ENCODE measurements at regions not wholly inside any gene's neighbourhood (a gene's known extent, or its start where the extent isn't known, plus 50 kb on each side); places are given as distances from the start of the nearest gene placed in this dataset.
"Not testable (repeated sequence)": the region's sequence is repeated elsewhere in the genome, so short reads cannot be mapped to it uniquely, and the experiment has no call there.

DNA sequence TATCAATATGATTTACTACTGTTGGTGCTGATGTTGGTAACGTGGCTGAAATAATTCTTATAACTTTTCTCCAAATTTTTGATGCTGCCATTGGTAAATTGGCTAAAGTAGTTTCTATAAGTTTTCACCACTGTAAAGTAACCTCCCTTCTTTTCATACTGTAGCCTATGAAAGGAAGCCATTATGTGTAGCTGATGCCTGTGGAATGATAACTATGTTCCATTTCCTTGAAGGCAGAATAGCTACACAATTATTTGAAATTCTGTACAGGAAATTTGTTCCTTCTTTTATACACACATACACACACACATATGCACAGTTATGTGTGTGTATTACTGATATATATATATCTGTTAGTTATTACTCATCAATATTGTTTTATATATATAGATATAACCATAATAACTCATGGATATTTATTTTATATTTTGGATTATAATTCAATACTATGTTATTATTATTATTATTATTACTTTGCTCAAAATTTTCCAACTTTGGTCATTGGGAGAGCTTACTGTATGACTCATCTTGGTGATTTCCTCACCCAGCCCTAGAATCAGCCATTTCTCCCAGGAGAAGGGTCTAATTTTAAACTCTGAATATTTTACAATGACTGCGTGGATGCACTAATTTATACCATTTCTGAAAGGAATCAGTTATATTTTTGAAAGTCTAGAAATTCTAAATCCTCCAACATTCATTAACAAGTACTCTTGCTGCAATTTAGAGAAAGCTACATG is 1677.7 kb downstream of the SUCLG1 start:
- DNase-seq (no peak), ATAC-seq (no peak)
- H3K4me3 Mint-ChIP-seq: no peak overlapping the region
- peaks cover 0 to 6% of the 10 kb centered on the region in 2 donors for H3K9me3 Mint-ChIP-seq
- no peaks in the 10 kb centered on the region for H3K27me3 Mint-ChIP-seq
- H3K4me1 Mint-ChIP-seq: no peaks in the 10 kb centered on the region
- H3K27ac Mint-ChIP-seq: no peak overlapping the region

DNA sequence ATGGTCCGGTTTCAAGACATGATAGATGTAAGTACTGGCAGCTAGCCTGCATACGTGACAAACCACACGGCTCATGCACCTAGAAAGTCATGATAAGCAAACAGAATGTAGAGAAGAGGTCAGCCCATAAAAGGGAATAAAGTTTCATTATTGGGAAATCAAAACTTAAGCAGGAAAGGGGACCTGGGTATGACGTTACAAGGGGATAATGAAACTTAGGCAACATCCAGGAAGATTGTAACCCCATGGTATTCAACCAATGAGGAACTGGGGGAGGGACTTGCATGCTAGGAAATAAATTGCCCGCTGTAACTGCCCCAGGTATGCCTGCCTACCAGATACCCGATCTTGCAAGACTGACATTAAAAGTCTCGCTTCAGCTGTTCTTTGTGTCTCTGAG is 1679.0 kb downstream of the SUCLG1 start:
- no peaks in the 10 kb centered on the region for H3K27me3 Mint-ChIP-seq
- ATAC-seq (no peak), DNase-seq (no peak)
- H3K9me3 Mint-ChIP-seq: peaks cover 0 to 12% of the 10 kb centered on the region in 2 donors
- H3K4me1 Mint-ChIP-seq: no peaks in the 10 kb centered on the region
- H3K27ac Mint-ChIP-seq: no peak overlapping the region
- no peak overlapping the region for H3K4me3 Mint-ChIP-seq

DNA sequence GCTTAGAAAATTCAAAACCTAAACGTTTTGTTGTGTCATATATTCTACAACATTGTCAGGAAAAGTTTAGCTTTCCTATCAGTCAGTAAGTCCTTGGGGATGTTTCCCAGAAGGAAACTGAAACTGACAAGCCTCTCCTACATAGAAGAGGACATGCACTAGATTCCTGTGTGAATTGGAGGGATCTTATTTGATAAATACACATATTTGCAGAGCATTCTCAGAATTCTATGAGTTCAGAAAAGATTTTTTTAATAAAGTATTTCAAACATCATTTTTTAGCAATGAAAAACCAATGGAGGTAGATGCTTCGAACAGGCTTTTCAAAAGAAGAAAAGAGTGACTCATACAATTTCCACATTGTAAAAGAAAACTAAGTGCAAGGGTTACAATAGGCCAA is 1706.7 kb downstream of the SUCLG1 start:
- H3K27me3 Mint-ChIP-seq: no peaks in the 10 kb centered on the region
- no peaks in the 10 kb centered on the region for H3K4me1 Mint-ChIP-seq
- no peak overlapping the region for H3K27ac Mint-ChIP-seq
- no peak for ATAC-seq
- no peak overlapping the region for H3K4me3 Mint-ChIP-seq
- DNase-seq: no peak
- peaks cover 27 to 28% of the 10 kb centered on the region in 2 donors for H3K9me3 Mint-ChIP-seq

DNA sequence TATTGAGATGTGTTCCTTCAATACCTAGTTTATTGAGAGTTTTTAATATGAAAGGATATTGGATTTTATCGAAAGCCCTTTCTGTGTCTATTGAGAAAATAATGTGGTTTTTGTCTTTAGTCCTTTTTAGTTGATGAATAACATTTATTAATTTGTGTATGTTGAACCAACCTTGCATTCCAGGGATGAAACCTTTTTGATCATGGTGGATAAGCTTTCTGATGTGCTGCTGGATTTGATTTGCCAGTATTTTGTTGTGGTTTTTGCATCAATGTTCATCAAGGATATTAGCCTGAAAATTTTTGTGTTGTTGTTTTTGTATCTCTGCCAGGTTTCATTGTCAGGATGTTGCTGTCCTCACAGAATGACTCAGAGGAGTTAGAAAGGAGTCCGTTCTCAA is 1710.4 kb downstream of the SUCLG1 start:
- no peaks in the 10 kb centered on the region for H3K27me3 Mint-ChIP-seq
- H3K4me1 Mint-ChIP-seq: no peaks in the 10 kb centered on the region
- DNase-seq (no peak), ATAC-seq (no peak)
- H3K4me3 Mint-ChIP-seq: no peak overlapping the region
- H3K9me3 Mint-ChIP-seq: peaks cover 32 to 34% of the 10 kb centered on the region in 2 donors
- H3K27ac Mint-ChIP-seq: no peak overlapping the region

DNA sequence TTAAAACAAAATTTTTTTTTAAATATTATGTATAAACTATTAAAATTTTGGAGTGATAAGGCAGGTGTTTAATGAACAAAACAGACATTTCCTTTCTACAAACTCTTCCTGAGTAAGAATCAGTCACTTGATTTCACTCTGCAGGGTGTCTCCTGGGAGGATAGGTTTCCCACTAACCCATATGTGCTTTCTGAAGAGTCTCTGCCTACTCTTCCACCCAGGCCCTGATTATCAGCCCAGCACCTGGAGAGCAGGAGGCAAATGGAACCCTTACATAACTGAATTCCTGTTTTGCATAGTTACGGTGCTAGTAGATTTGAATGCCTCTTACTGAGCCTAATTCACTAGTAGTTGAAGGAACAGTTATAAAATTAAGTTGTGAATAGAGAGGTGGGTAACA is 1718.6 kb downstream of the SUCLG1 start:
- DNase-seq (no peak), ATAC-seq (no peak)
- Mint-ChIP-seq H3K27me3 (no peaks in the 10 kb centered on the region), H3K4me1 (no peaks in the 10 kb centered on the region), H3K4me3 (no peak overlapping the region), H3K9me3 (peaks cover 9 to 18% of the 10 kb centered on the region in 2 donors), H3K27ac (no peak overlapping the region)

DNA sequence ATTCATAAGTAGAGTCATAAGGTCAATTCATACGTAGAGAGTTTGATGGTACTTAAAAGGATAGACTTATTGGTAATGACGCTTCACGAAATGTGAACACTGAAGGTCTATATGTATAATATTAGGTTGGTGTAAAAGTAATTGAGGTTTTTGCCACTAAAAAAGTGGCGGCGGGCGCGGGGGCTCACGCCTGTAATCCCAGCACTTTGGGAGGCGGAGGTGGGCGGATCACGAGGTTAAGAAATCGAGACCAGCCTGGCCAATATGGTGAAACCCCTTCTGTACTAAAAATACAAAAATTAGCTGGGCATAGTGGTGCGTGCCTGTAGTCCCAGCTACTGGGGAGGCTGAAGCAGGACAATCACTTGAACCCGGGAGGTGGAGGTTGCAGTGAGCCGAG is 1721.1 kb downstream of the SUCLG1 start:
- H3K9me3 Mint-ChIP-seq: peaks cover 5 to 17% of the 10 kb centered on the region in 2 donors
- not testable (repeated sequence) for H3K27me3 Mint-ChIP-seq, H3K4me1 Mint-ChIP-seq, H3K4me3 Mint-ChIP-seq, H3K27ac Mint-ChIP-seq, DNase-seq, ATAC-seq

DNA sequence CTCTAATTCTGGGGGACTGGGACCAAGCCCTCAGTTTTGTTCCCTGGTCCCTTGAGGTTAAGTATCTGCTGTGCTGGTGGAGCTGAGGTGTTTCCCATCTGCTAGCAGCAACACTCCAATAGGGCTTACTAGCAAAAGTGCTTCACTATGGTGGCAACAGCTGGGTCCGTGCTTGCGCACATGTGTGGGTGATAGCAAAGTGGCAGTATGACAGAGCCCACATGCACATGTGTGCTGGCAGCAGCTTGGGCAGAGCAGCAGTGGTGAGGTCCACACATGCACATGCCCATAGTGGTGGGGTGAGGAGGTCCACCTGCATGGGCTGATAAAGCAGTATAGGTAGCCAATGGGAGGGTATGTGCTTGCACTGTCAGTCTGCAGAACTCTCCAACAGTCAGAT is 1723.7 kb downstream of the SUCLG1 start:
- H3K4me1 Mint-ChIP-seq: no peaks in the 10 kb centered on the region
- H3K4me3 Mint-ChIP-seq: no peak overlapping the region
- H3K27ac Mint-ChIP-seq: no peak overlapping the region
- H3K27me3 Mint-ChIP-seq: no peaks in the 10 kb centered on the region
- no peak for DNase-seq
- H3K9me3 Mint-ChIP-seq: peaks cover 5 to 6% of the 10 kb centered on the region in 2 donors
- no peak for ATAC-seq

DNA sequence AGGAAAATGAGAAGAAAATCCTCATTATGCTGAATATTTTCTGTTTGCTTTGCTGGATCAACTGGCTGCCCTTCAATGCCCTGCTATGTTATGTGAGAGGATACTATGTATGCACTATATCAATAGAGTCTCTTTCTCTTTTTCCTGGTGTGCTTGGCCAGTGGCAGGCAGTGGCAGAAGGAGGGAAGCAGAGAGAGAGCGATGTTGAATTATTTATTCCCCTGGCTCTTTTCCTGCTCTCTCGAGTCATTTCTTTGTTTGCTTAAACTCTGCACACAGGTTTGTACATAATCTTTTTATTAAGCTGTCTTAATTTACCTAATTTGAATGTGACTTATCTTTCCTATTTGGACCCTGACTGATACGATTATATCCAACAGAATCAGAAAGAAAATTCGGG is 1727.3 kb downstream of the SUCLG1 start:
- peaks cover 0 to 7% of the 10 kb centered on the region in 2 donors for H3K9me3 Mint-ChIP-seq
- no peak overlapping the region for H3K27ac Mint-ChIP-seq
- no peaks in the 10 kb centered on the region for H3K4me1 Mint-ChIP-seq
- H3K4me3 Mint-ChIP-seq: no peak overlapping the region
- ATAC-seq (no peak), DNase-seq (no peak)
- H3K27me3 Mint-ChIP-seq: no peaks in the 10 kb centered on the region

DNA sequence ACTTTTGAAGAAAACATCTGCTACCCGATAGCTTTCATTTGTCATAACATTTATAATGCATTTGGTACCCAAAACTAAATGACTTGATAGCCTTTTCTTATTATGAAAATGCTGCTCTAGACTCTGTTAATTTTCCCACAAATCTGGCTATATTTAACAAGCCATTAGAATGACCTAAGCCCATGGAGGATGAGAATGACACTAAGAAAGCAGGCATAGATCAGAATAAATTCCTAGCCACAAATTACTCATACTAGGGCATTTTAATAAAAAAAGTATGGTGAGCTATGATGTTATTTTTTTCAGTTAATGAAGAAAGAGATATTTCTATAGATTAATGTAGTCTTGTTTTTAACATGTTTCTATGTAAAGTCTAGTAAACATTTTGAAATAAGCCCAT is 1728.3 kb downstream of the SUCLG1 start:
- no peak for ATAC-seq
- H3K4me1 Mint-ChIP-seq: no peaks in the 10 kb centered on the region
- H3K4me3 Mint-ChIP-seq: no peak overlapping the region
- no peak for DNase-seq
- H3K9me3 Mint-ChIP-seq: peaks cover 0 to 7% of the 10 kb centered on the region in 2 donors
- H3K27me3 Mint-ChIP-seq: no peaks in the 10 kb centered on the region
- H3K27ac Mint-ChIP-seq: no peak overlapping the region

DNA sequence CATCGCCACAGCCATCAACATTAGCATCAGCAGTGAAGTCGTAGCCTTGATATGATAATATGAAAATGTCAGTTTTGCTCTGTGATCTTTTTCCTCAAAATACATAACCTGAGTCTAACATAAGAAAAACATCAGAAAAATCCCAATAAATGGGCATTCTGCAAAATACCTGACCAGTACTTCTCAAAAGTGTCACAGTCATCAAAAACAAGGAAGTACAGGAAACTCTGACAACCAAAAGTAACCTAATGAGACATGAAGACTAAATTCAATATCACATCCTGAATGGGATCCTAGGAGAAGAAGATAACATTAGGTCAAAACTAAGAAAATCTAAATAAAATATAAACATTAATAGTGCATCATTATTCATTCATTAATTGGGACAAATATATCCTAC is 1731.0 kb downstream of the SUCLG1 start:
- Mint-ChIP-seq H3K27ac (no peak overlapping the region), H3K27me3 (no peaks in the 10 kb centered on the region), H3K9me3 (peaks cover 0 to 7% of the 10 kb centered on the region in 2 donors), H3K4me1 (no peaks in the 10 kb centered on the region), H3K4me3 (no peak overlapping the region)
- ATAC-seq (no peak), DNase-seq (no peak)

DNA sequence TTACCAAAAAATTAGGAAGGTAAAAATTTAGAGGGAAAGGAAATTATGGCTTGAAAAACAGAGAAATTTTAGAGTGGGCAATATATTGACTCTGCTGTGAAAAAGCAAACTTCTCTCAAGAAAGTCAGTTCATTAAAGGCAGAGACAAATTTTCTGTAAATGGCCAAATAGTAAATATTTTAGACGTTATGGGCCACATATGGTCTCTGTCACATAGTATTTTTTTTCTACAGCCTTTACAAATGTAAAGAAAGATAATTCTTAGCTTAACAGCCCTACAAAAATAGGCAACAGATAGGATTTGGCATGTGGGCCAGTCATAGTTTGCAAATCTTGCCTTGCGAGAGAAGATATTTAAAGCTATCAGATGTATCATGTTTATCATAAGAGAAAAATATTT is 1750.4 kb downstream of the SUCLG1 start:
- no peak overlapping the region for H3K27ac Mint-ChIP-seq
- DNase-seq (no peak), ATAC-seq (no peak)
- H3K4me3 Mint-ChIP-seq: no peak overlapping the region
- no peaks in the 10 kb centered on the region for H3K4me1 Mint-ChIP-seq
- H3K9me3 Mint-ChIP-seq: peaks cover 5 to 13% of the 10 kb centered on the region in 2 donors
- H3K27me3 Mint-ChIP-seq: no peaks in the 10 kb centered on the region

DNA sequence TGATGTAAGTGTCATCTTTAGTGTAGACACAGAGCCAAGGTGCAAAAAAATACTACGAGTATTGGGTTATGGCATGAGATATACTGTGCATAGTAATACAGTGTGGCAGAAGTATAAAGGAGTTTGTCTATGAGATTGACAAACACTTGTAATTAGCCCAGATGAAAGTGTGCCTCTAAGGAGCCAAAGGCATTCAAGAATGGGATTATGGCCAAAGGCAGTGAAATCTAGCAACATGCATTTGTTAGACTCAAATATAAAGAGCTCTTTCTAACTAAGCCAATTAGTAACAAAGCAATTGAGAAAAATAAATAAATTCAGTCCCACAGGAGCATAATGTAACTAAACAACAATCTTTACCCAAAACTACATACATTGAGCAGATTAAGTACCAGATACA is 1761.8 kb downstream of the SUCLG1 start:
- DNase-seq (no peak), ATAC-seq (no peak)
- peaks cover 8 to 9% of the 10 kb centered on the region in 2 donors for H3K9me3 Mint-ChIP-seq
- H3K27ac Mint-ChIP-seq: no peak overlapping the region
- H3K4me1 Mint-ChIP-seq: no peaks in the 10 kb centered on the region
- no peaks in the 10 kb centered on the region for H3K27me3 Mint-ChIP-seq
- no peak overlapping the region for H3K4me3 Mint-ChIP-seq

DNA sequence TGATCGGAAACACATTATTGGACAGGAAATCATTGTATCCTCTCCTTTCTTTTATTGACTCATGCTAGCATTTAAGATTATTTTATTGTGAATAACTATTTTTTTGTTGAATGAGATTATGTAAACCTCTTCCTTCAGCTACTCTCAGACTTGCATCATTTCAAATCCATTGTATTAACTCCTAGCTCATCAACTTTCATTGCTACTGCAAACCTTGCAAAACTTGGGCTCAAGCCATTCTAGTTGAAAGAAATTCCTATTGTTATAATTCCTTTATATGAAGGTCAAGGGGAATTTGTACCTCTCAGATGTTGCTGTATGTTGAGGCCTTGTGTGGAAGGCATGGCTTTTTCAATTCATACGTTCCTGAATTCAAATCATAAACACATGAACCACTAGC is 1764.6 kb downstream of the SUCLG1 start:
- Mint-ChIP-seq H3K27ac (no peak overlapping the region), H3K4me1 (no peaks in the 10 kb centered on the region), H3K4me3 (no peak overlapping the region), H3K27me3 (no peaks in the 10 kb centered on the region), H3K9me3 (peaks cover 0 to 6% of the 10 kb centered on the region in 2 donors)
- ATAC-seq (no peak), DNase-seq (no peak)

DNA sequence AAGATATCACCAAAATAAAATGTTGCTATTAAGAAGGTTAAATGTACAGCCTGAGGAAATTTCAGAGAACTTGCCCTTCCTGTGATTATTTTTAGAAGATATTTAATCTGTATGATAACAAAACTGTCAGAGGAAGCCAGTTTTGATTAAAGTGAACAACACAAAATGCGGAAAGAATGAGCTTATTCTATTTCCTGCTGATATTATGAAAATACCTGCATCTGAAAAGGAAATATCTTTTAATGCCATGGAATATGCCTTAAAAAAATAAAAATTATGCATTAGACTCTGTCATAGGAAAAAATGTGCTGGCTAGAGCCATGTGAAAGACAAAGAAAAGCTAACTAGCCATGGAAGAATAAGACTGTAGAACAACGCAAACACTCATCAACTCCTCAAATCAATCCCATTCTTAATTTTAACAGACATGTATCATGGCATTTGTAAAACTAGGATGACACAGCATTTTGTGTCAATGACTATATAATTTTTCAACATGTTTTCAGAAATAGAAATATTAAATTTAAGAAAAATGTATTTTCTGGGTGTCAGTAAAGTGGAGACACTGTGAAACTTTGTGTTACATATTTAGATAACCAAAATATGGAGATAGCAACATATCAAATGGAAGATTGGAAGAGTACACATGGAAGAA is 1768.2 kb downstream of the SUCLG1 start:
- no peaks in the 10 kb centered on the region for H3K4me1 Mint-ChIP-seq
- no peak overlapping the region for H3K4me3 Mint-ChIP-seq
- H3K27ac Mint-ChIP-seq: no peak overlapping the region
- no peaks in the 10 kb centered on the region for H3K27me3 Mint-ChIP-seq
- no peak for ATAC-seq
- no peak for DNase-seq
- no peaks in the 10 kb centered on the region for H3K9me3 Mint-ChIP-seq

DNA sequence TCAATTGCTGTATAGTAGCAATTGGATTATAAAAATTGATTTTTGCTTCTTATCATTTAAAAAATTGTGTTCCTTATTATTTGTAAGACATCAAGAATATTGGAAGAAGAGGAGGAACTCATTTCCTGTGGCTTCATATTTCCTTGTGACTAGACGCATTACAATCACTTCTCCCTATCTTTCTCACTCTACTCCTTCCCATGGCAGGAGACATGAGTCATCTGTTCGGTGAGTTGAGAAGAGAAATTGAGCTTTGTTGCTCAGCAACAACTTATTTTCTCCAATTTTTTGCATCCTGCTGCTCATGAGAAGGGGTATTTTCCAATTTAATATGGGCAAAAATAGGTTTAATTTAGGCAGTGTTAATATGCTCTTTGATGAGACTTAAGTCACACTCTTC is 1783.9 kb downstream of the SUCLG1 start:
- Mint-ChIP-seq H3K27me3 (no peaks in the 10 kb centered on the region), H3K9me3 (no peaks in the 10 kb centered on the region), H3K4me1 (no peaks in the 10 kb centered on the region), H3K4me3 (no peak overlapping the region), H3K27ac (no peak overlapping the region)
- ATAC-seq: no peak
- no peak for DNase-seq

DNA sequence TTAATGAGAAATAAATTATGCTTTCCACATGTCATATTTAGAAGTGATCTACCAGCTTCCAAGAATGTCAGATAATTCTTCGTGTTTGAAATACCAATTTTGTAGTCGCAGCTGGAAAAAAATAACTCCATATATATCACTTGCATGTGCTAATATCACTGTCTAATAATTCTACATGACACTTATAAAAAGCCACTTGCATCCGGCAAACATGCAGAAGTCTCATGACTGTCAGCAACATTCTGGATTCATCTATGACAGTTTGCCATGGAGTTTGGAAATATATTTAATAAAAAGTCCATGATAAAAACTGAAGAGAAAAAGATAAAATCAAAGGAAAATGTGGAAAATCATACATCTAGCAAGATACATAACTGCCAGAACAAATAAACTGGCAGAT is 1784.4 kb downstream of the SUCLG1 start:
- ATAC-seq (no peak), DNase-seq (no peak)
- Mint-ChIP-seq H3K4me1 (no peaks in the 10 kb centered on the region), H3K27ac (no peak overlapping the region), H3K27me3 (no peaks in the 10 kb centered on the region), H3K9me3 (no peaks in the 10 kb centered on the region), H3K4me3 (no peak overlapping the region)

DNA sequence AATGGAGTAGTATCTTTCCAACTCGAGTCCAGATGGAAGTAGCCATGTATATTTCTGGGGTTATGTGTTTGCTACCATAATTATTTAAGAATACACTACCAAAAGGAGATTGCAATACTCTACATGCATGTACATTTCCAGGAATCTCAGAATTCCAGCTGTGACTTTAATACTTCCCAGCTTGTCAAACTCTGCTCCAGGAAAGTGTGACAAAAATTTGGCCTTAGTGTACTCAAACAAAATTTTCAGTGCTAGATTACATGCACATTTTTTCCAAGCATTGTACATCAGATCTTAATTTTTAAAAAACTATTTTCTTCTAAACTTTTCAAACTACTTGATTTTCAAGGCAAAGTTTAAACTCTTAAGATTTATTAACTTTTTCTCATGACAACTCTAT is 1791.6 kb downstream of the SUCLG1 start:
- Mint-ChIP-seq H3K27me3 (no peaks in the 10 kb centered on the region), H3K4me3 (no peak overlapping the region), H3K27ac (no peak overlapping the region), H3K4me1 (no peaks in the 10 kb centered on the region), H3K9me3 (peaks cover 5 to 12% of the 10 kb centered on the region in 2 donors)
- DNase-seq (no peak), ATAC-seq (no peak)

All from stimulated activated naive CD8-positive, alpha-beta T cell treated with anti-CD3 and anti-CD28 coated beads, Interleukin-15, amount 100 ng/mL, for 72 hours (primary cell).